ENCODE measurements at regions not wholly inside any gene's neighbourhood (a gene's known extent, or its start where the extent isn't known, plus 50 kb on each side); places are given as distances from the start of the nearest gene placed in this dataset.

DNA sequence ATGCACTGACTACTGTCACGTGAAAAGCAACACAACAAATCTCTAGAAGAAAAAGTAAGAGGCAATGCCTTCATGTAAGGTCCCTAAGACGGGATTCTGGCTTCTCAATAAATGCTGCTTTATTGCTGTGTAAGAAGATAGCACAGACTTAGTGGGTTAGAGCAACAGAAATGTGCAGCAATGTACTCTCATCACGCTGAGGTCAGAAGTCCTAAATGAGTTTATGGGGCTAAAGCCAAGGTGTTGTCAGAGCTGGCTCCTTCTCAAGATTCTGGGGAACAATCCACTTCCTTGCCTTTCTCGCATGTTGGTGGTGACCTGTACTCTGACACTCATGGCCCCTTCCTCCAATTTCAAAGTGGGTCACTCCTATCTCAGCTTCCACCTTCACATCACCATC is 93.4 kb downstream of the SHANK2 start:
- TF ChIP-seq, protein P1, sequence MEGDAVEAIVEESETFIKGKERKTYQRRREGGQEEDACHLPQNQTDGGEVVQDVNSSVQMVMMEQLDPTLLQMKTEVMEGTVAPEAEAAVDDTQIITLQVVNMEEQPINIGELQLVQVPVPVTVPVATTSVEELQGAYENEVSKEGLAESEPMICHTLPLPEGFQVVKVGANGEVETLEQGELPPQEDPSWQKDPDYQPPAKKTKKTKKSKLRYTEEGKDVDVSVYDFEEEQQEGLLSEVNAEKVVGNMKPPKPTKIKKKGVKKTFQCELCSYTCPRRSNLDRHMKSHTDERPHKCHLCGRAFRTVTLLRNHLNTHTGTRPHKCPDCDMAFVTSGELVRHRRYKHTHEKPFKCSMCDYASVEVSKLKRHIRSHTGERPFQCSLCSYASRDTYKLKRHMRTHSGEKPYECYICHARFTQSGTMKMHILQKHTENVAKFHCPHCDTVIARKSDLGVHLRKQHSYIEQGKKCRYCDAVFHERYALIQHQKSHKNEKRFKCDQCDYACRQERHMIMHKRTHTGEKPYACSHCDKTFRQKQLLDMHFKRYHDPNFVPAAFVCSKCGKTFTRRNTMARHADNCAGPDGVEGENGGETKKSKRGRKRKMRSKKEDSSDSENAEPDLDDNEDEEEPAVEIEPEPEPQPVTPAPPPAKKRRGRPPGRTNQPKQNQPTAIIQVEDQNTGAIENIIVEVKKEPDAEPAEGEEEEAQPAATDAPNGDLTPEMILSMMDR (IDR thresholded peaks at IDR 0.05), result no peak
- TF ChIP-seq ZFX (IDR thresholded peaks at IDR 0.05; ENCODE audit: borderline replicate concordance), result no peak

Data from 22Rv1 (cell line).